HG02938 (cell line): ENCODE measurements at regions not wholly inside any gene's neighbourhood (a gene's known extent, or its start where the extent isn't known, plus 50 kb on each side); places are given as distances from the start of the nearest gene placed in this dataset.

ENCODE experiments used
- ATAC-seq: cut with Tn5 transposase; IDR thresholded peaks from one replicate; pipeline ENCODE4 v1.9.1; 2021; ENCODE audit warnings: mild to moderate bottlenecking, moderate library complexity; ENCODE audit not compliant: unreplicated experiment

DNA sequence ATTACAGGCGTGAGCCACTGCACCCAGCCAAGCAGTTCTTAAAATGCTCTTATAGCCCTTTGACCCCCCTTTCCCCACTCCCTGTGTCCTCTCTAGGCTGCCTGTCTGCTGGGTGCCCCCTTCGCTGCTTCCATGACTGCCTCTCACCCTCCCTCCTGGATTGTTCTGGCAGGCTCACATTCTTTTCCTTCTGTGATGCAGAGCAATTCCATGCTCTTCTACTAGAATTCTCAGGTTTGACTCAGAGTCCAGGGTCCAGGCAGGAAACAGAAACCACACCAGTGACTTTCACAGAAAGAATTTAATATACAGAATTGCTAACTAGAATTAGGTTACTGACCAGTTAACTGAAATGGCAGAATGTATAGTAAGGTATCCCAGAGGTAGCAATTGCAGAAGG lies 244.8 kb downstream of the BAMBI start:
- no peak for ATAC-seq

DNA sequence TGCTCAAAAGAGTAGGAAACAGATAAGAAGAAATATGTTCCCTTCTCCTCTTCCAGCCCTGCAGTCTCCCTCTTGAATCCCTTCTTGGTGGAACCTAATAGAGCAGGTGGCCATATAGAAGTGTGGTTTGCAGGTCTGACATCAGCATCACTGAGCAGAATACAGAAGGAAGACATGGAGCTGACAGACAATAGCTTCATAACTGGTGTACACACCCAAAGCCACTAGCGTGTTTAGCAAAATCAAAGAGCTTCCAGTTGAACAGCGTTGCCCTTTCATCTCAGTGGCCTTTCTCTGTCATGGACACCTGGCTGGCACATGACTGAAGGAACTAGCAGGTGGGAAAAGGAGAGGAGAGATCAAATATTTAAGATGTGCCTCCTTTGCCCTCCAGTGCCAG lies 245.5 kb downstream of the BAMBI start:
- ATAC-seq, result no peak

DNA sequence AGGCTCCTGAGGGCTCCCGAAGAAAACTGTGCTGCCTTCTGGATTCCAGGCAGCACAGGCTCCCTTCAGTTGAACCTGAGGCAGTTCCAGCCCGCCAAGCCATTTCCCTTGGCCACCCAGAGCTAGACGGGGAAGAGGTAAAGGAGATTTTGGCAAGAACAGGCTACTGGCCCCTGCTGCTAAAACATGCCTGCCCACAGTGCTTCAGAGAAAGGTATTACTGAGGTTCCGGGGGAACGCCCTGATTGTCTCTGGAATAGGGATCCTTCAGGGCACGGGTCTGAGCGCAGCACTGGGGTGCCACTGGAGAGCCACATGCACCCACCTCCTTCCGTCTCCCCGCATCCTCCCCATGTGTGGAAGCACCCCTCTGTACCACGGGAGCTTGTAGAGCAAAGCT lies 247.4 kb downstream of the BAMBI start:
- ATAC-seq, result no peak

DNA sequence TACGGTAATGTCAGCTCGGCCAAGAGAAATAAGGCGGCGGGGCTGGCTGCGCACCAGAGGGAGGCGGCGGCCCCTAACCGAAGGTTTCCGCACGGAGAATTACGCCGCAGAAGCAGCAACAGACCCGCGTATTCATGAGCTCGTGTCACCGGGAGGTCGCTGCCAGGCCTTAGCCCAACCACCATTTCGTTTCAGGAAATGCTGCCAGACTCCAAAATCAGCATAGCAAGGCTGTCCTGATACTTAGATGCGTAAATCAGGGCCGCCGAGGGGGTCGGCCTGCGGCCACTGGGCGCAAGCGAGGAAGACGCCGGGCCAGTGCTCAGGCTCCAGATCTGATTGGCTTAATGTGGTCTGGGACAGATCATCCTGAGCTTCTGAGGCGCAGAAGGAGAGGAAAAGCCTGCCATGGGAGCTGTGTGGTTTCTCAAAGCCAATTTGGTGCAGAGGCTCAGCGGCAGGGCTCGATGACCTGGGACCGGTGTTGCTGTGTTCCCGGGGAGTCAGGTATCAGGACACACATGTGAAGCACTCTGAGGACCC lies 247.9 kb downstream of the BAMBI start:
- no peak for ATAC-seq

DNA sequence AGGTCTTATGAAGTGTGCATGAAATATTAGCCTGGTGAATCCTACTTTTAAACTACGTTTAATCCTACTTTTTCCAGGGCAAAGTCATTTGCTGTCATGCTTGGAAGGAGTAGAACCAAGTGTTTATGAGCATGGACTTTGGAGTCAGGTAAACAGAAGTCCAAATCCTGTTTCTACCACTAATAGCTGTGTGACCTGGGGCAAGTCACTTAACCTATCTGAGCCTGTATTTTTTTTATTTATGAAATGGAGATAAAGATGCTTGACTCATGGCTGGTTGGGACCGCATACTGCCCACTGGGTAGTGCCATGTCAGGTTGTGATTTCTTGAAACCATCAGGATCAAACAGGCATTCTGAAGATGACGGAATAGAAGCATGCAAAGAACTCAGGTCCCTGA lies 249.6 kb downstream of the BAMBI start:
- ATAC-seq, result no peak

DNA sequence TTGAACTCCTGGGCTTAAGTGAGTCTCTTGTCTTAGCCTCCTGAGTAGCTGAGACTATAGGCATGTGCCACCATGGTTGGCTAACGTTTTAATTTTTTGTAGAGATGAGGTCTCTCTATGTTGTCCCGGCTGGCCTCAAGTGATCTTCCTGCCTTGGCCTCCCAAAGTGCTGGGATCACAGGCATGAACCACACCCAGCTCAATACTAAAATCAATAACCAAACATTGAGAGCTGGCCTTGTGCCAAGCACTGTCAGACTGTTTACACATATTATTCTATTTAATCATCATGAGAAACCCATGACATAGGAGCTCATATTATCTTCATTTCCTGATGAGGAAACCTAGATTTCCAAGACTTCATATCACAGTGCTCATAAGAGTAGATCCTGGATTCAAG lies 251.2 kb downstream of the BAMBI start:
- ATAC-seq, result no peak

DNA sequence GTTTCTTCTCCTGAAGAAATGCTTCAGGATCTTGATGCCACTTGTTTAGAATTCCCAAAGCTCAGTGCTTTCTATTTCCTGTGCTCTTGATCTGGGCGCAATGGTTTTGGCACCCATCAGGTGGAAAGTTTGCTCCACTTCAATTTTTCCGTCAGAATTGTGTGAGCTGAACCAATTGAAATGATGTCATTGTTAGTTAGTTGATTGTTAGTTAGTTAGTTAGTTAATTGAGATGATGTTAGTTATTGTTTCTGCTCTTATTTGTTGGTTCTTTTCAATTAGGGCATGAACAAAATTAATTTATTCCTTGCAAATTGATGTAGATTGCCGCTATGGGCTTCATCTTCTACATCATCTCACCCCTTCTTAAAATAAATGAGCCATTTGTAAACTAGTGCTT lies 252.6 kb downstream of the BAMBI start:
- ATAC-seq, result no peak

DNA sequence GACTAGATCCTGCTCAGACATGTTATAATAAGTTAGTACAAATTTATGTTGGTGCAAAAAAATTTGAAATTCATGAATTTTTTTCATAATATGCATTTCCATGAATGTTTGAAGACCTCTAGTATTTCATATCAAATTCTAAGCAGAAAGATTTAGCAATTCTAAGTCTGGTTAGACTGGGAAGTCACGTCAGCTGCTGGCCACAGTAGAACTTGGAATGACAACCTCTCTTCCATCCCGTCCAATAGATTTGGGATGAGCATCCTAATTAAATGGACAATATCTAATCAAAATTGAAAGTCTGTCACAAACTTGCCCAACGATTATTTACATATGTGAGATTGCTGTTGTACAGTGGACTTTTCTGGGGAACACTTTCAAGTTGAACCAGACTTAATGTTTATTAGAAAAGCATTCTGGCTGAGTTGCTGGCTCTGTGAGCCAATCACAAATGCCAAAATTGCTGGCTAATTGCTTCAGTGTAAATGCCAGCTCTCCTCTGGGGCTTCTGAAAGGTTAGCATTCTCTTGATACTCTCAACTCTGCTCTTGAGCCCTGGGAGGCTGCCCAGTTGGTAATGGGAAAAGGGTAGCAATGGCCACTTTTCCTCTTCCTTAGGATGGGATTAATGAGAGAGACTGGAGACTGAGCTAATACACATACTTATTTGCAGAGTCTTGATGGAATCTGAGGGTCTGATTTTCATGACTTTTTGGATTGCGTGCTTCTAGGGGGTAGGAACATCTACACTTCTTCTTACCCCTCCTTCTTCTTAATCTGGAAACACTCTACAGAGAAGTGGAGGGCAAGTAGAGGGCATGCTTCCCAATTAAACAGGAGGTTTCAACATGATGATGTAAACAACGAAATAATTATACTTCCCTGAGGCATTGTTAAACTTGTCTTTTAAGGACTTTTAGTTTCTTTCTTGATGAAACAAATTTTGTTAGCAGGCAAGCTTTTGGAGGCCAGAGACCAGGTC lies 253.5 kb downstream of the BAMBI start:
- ATAC-seq, result no peak

DNA sequence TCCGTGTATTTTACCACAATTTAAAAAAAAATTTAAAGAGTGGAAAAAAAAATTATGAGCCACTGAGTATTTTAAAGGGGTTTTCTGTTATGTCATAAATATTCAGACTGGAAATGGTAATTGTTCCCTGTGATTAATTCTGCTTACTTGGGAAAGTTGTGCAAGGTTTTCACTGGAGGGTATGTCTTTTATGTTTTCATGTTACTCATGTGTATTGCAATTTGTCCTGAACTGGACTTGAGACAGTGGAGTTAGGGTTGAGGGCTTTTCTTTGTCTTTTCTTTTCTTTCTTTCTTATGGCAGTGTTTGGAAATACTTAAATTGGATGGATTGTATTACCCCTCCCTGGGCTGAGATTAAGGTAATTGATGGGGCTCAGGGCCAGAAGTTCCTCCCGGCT lies 257.7 kb downstream of the BAMBI start:
- no peak for ATAC-seq

DNA sequence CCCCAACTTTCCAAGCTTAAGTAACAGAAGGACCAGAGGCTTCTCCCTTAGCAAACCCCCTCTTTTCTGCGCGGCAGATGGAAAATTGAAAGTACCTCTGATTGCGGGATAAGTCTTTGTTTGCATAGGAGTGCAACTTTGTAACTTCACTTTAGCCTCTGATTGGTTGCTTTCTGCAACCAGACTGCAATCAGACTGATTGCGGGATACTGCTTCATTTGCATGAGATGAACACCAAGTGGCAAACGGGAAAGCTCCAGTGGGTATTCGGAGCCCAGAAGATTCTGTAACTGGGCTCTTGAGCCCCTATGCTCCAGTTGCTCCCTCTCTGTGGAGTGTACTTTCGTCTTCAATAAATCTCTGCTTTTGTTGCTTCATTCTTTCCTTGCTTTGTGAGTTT lies 260.6 kb downstream of the BAMBI start:
- ATAC-seq, result no peak

DNA sequence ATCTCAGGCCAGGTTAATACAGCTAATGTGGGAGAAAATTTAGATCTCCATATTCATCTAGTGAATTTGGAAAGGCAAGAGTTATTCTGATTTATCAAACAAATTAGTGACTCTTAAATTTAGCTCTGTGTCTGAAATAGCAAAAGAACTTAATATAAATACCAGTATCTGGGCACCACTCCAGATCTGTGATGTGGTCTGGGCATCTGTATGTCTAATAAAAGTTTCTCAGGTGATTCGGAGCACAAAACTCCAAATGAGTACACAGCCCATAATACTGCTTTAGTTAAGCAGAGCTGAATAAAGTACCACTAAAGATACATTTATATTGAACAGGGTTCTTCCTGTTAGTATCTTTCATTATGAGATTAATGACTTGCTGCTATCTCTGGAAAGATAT lies 261.4 kb downstream of the BAMBI start:
- no peak for ATAC-seq

DNA sequence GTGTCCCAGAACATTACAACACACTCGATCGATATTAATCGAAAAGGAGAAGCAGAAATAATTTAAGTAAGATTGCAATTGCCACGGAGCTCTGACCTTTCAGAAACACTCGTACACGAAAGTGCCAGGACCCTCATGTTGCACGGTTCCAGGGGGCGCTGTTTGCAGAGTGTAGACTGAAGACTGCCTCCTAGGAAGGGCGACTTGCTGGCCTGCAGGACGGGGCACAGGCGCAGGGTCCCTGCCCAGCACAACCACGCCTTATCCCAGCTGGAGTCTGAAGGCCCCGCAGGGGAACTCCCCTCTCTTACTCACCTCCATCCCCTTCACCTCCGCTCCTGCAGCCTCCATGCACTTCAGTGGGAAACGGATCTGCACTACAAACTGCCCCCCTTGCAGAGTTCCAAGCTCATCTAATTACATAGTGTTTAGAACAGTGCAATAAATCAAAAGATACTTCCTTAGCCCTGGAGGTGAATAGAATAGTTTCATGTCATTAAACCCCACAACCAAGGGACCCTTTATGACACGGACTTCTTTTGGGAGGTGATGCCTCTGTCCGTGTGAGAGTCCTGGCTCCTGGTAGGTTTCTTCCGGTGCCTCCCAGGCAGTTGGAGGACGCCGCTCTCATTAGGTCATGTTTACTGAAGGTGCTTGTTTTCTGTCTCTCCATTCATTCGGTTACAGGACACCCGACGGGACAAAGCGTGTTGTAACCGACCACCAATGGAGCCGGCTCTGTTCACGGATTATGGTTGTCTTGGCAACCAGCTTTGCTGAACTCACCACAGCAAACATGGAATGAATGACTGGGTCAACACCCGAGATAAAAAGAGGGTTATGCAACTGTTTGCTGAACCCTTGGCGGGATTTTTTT lies 262.2 kb downstream of the BAMBI start:
- no peak for ATAC-seq

DNA sequence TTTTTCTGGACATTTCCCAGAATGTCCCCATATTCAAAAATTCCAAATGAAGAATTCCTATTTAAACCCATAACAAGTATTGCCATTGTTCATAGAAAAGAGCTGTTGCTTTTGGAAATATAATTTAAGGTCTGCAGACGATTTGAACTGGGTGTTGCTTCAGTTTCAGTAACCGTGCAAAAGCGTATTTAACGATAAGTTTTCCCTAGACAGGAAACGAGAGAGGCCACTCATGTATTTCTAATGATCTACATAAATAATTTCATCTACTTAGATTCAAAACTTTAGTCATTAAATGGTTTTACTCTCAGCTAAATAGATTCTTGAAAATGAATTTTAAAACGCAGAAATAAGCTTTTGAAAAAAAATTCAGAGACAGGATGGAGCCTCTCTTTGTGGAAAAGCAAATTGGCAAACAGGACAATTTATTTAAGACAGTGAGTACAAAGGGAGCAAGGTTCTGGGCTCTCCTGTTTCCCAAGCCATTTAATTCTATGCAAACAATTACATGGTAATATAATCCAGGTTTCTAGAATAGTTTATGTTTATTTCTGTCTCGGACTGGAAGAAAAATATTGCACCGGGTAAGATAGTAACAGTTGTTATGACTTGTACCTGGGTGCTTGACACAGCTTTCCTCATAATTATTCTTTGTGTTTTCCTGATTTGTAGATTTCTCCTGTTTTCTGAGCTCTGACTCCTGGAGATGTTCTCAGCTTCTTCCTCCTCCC lies 263.0 kb downstream of the BAMBI start:
- no peak for ATAC-seq

DNA sequence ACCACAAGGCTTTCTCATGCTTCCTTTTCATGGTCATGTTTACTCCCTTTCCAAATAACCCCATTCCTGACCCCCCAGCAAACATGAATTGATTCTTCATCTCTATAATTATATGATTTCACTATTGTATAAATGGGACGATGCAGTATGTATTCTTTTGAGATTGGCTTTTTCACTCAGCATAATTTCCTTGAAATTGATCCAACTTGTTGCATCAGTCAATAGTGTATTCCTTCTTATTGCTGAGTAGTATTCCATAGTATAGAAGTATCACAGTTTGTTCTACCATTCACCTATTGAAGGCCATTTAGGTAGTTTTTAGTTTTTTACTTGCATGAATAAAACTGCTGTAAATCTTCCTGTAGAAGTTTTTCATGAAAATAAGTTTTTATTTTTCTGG lies 264.7 kb downstream of the BAMBI start:
- ATAC-seq, result no peak

DNA sequence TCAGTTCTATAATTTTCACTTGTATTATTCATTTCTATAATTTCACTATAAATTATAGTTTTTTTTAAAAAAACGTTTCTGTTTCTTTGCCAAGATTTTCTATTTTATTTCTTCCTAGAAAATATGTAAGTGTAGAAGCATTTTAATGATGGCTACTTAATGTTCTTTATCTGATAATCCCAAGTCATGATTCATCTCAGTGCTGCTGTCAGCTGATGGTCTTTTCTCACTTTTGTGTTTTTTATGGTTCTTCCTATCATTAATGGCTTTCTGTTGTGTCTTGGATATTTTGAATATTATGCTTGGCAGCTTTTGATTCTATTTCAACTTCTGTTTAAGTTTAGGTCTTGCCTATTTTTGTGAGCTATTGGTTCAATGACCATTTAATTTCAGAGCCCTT lies 268.6 kb downstream of the BAMBI start:
- ATAC-seq, result no peak

DNA sequence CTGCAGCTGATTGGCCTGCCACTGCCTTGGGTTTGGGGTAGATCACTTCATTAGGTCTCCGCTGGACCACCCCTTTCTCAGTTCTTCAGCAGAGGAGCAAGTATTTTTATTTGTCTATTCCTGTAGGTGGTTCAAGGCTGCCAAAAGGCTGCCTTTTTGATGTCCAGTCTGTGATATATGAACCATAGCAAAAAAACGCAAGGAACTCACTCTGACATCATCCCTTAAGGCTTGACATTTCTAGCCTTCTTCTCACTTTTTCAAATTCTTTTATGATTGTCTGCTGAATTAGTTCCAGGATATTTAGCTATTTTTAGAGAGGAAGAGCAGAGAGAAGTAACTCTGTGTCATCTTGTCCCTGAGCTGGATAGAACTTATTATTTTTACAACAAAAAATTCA lies 269.2 kb downstream of the BAMBI start:
- no peak for ATAC-seq

DNA sequence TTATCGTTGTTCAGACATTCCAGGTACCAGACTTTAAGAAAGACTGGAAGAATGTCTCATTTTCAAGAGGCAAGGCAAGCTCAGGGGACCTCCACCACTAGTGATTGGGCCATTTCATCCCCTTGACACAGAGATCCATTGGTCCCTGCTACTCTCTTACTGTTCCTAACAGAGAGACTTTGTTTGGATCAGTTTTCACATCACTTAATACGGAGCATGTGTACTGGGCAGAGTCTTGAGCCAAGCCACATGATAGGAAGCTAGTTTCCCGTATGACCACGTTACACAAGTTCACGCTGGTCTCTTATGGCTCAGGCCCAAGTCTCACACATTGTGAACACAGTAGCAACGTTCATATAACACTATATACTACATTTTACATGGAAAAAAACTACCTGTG lies 269.9 kb downstream of the BAMBI start:
- ATAC-seq, result no peak

DNA sequence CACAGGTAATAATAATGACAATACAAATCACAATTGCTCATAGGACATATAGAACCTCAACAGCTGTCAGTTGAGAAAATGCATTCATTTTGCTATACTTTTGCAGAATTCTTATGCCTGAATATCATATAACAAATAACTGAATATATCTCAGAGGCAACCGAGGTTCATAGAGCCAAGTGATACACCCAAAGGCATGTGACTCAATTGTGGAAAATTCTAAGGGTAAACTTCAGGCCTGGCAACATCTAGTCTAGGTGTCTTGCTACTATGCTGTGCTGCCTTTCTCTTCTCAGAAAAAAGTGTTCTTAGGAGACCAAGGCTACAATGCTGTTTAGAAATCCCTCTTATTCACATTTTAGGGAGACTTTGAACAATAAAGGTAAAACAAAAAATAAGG lies 270.7 kb downstream of the BAMBI start:
- no peak for ATAC-seq

DNA sequence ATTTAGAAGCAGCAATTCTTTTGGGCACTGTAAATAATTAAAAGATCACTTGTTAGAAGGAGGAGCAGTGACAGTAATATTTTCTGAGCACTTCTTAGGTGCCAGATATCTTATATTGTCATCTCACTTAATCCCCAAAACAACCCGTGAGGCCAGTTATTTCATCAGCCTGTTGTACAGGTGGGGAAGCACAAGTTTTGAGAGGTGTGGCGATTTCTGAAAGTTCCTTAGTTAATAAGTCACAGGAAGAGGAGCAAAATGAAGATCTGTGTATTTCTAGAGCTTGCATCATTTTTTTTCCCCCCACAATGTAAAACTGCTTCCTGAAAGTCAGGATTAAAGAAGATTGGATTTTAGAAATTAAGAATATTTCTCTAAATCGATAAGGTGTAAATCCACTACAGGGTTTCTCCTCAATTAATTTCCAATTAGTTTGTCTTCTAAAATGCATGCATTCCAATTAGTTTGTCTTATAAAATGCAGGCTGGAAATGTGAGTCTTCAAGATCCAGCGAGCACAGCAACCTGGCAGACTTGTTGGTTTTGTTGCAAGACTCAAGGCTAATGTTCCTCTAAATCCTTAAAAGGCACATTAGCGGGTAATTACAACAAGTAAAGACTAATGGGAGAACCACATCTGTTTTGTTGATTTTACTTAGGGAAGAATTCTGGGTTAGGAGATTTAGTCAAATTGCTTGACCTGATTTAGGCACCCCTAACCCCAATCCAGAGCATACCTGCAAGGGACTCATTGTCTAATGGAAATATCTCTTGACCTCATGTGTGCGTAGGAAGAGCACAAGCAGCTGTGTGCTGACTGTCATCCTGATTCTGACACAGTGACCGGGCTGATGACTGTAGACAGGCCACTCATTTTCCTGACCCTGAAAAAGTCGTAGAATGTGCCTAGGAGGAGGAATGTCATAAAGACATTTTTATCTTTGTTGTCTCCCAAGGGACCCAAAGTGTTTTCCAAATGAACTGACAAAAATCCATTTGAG lies 272.0 kb downstream of the BAMBI start:
- ATAC-seq, result peak; percentile 48

DNA sequence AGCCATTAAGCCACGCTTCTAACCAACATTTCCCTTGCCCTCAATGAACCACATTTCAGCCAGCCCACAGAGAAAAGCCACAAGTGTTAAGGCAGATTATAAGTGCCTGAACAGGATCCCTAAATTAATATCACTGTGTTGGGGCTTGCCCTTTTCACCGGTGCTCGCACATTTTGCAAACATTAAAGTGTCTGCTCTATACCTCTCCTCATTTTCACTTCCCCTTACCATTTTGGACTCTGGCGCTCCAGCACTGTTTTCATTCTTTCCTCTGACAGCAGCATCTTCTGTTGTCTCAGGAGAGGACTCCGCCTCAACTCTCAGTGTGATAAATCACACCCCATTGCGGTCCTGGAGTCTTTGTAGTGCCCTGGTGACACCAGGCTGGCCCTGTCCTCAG lies 274.2 kb downstream of the BAMBI start:
- ATAC-seq, result peak; percentile 49
